Testis (tissue), 2 donors: ENCODE measurements at regions not wholly inside any gene's neighbourhood (a gene's known extent, or its start where the extent isn't known, plus 50 kb on each side); places are given as distances from the start of the nearest gene placed in this dataset.

ENCODE experiments used
- DNase-seq: peaks from one replicate; pipeline ENCODE4 v3.0.0-alpha.2; 2019
- H3K27ac ChIP-seq, 2 donors: fragments of 200-600 bp; sonication (generic); one replicate each; pipeline ENCODE4 v1.5.1; 2019
- H3K27me3 ChIP-seq: fragments of 200-600 bp; sonication (generic); one replicate; pipeline ENCODE4 v1.5.1; 2019
- H3K36me3 ChIP-seq: fragments of 200-600 bp; sonication (generic); one replicate; pipeline ENCODE4 v1.5.1; 2017; ENCODE audit warnings: low read depth; ENCODE audit errors: missing control alignments
- H3K4me1 ChIP-seq: fragments of 200-600 bp; sonication (generic); one replicate; pipeline ENCODE4 v1.5.1; 2019
- H3K4me3 ChIP-seq, 2 donors: fragments of 200-600 bp; sonication (generic); one replicate each; pipeline ENCODE4 v1.5.1; 2017 to 2019
- H3K9me3 ChIP-seq: fragments of 200-600 bp; sonication (generic); one replicate; pipeline ENCODE4 v1.5.1; 2017
- CTCF ChIP-seq, 3 experiments: fragments of 450-650 bp in 2 of 3; fragments of 200-600 bp in 1 of 3; sonication (generic) in 1 of 3; IDR thresholded peaks; one replicate each; pipeline ENCODE4 v1.5.1; 2016 to 2019; ENCODE audit warnings: antibody characterized with exemption in 3 of 3, mild to moderate bottlenecking in 2 of 3, moderate library complexity in 1 of 3
- POLR2A ChIP-seq: fragments of 450-650 bp; IDR thresholded peaks from one replicate; pipeline ENCODE4 v1.6.1; 2017; ENCODE audit warnings: antibody characterized with exemption, mild to moderate bottlenecking, moderate library complexity
- WGBS, 2 donors: methylation state at CpG; one replicate each; pipeline ENCODE4 v1.1.5; 2018; 5-methylcytosine and 5-hydroxymethylcytosine counted together
- intact Hi-C: fragments of 100-400 bp; cut with DNase I; formaldehyde crosslinking; loops from one replicate; pipeline ENCODE4 v1.15.1; 2023; ENCODE audit warnings: low total_unique reads

GRCh38 chr6:132967871-132968270 is 153.5 kb downstream of the RPS12 start:
- Histone ChIP-seq H3K36me3 (no peaks in the 10 kb centered on the region), H3K27ac (no peak overlapping the region), H3K27me3 (no peaks in the 10 kb centered on the region), H3K4me1 (no peaks in the 10 kb centered on the region), H3K4me3 (no peak overlapping the region), H3K9me3 (no peaks in the 10 kb centered on the region)
- TF ChIP-seq CTCF (IDR thresholded peaks at IDR 0.05) (no peak), POLR2A (no peak)
- intact Hi-C loops, result no loop called here
- DNase-seq, result no peak
- 92 to 95% methylated on average over 2 of the region's 2 CpGs for WGBS, 2 donors

GRCh38 chr6:132968419-132968950 is 154.1 kb downstream of the RPS12 start:
- Histone ChIP-seq H3K4me1 (no peaks in the 10 kb centered on the region), H3K36me3 (no peaks in the 10 kb centered on the region), H3K9me3 (no peaks in the 10 kb centered on the region), H3K27ac (no peak overlapping the region), H3K27me3 (no peaks in the 10 kb centered on the region), H3K4me3 (no peak overlapping the region)
- intact Hi-C loops, result no loop called here
- DNase-seq, result no peak
- 73 to 74% methylated on average over 5 of the region's 5 CpGs for WGBS, 2 donors
- TF ChIP-seq POLR2A (no peak), CTCF (IDR thresholded peaks at IDR 0.05) (no peak)

GRCh38 chr6:132969196-132969595 is 154.8 kb downstream of the RPS12 start:
- Histone ChIP-seq H3K36me3 (no peaks in the 10 kb centered on the region), H3K9me3 (no peaks in the 10 kb centered on the region), H3K27me3 (no peaks in the 10 kb centered on the region), H3K4me1 (no peaks in the 10 kb centered on the region), H3K27ac (no peak overlapping the region), H3K4me3 (no peak overlapping the region)
- TF ChIP-seq POLR2A (no peak), CTCF (IDR thresholded peaks at IDR 0.05) (no peak)
- no peak for DNase-seq
- 23 to 39% methylated on average over 1 of the region's 1 CpG for WGBS, 2 donors
- intact Hi-C loops, result no loop called here

GRCh38 chr6:132971676-132972075 is 157.3 kb downstream of the RPS12 start:
- WGBS, 2 donors, result 92% methylated on average over 3 of the region's 3 CpGs
- TF ChIP-seq CTCF (IDR thresholded peaks at IDR 0.05), result no peak
- no peak for TF ChIP-seq POLR2A

GRCh38 chr6:132972254-132972653 is 157.9 kb downstream of the RPS12 start:
- no peaks in the 10 kb centered on the region for H3K27me3 ChIP-seq
- no peak overlapping the region for H3K27ac ChIP-seq
- no peak for DNase-seq
- H3K4me1 ChIP-seq, result no peaks in the 10 kb centered on the region
- no peak for TF ChIP-seq POLR2A
- no peak for TF ChIP-seq CTCF (IDR thresholded peaks at IDR 0.05)
- no peaks in the 10 kb centered on the region for H3K36me3 ChIP-seq
- H3K4me3 ChIP-seq, result no peak overlapping the region
- intact Hi-C loops, result no loop called here
- no peaks in the 10 kb centered on the region for H3K9me3 ChIP-seq

More at GRCh38 chr6:132971676-132972075, 157.3 kb downstream of the RPS12 start:
- Histone ChIP-seq H3K9me3 (no peaks in the 10 kb centered on the region), H3K27me3 (no peaks in the 10 kb centered on the region), H3K4me1 (no peaks in the 10 kb centered on the region), H3K4me3 (no peak overlapping the region), H3K27ac (no peak overlapping the region), H3K36me3 (no peaks in the 10 kb centered on the region)
- intact Hi-C loops, result no loop called here
- DNase-seq, result no peak
